OCI-LY1 (cell line): ENCODE measurements at regions not wholly inside any gene's neighbourhood (a gene's known extent, or its start where the extent isn't known, plus 50 kb on each side); places are given as distances from the start of the nearest gene placed in this dataset.

Experiments used
- CTCF ChIP-seq: fragments of 200-600 bp; sonication (generic), shearing (Covaris generic); IDR thresholded peaks from 2 replicates; pipeline ENCODE4 v1.5.1; 2017; ENCODE audit warnings: mild to moderate bottlenecking, antibody characterized with exemption, low read length, moderate library complexity, mixed read lengths
- EZH2 ChIP-seq: fragments of 200-600 bp; sonication (generic), shearing (Covaris generic); IDR thresholded peaks from 2 replicates; pipeline ENCODE4 v1.8.0; 2017; ENCODE audit warnings: borderline replicate concordance, mixed run types, mild to moderate bottlenecking, antibody characterized with exemption, low read length, moderate library complexity, mixed read lengths

GRCh38 chr2:208546107-208546506 is 139.5 kb downstream of the PTH2R start:
- TF ChIP-seq CTCF (no peak), EZH2 (no peak)
